NCI-H524 treated with DMSO at 0.1 percent for 48 hours (cell line): ENCODE measurements at regions not wholly inside any gene's neighbourhood (a gene's known extent, or its start where the extent isn't known, plus 50 kb on each side); places are given as distances from the start of the nearest gene placed in this dataset.

Experiments used
- DNase-seq: peaks from one replicate; lab custom pipeline; 2025; lab: John Stamatoyannopoulos, UW

DNA sequence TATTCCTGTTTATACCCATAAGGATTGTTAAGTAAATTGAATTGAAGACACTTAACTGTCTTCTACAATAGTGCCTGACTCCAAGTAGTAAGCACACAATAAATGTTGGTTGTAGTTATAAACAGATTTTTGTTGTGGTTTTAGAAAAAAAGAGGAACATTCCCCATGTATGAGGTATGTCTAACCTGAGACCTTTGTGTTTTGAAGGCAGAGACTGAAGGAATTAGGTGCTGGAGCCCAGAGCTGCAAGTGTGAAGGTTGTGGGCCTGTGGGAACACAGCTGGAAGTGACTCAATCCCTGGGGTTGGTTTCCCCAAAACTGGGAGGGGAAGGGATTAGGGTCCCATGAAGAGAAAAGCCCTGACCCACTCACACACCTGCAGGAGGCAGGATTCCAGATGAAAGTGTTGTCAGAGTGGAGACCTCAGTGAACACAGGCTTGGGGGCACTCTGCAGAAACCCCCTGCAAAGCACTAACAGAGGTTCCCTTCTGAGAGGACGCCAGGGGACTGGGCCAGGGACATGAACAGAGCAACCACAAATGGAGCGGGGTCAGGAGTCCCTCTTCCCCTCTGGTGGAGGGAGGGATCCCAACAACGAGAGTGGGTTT, 265.1 kb upstream of the KLF14 start:
- no peak for DNase-seq

DNA sequence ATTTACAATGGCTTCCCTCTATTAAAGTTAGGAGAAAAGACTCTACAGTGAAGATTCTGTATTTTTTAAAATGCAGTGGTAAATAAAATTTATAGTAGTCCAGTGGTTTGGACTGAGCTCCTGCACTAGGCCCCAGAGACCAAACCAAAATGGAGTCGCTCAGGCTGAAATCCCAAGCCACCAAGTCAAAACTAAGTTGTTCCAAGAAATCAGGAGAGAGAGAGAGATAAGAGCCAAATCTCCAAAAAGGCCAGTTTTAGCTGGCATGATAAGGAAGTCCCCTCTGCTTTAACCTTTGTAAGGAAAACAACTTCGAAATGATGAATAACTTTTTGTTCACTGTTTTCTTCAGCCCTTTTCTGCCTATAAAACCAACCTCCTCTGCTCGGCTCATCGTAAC, 265.9 kb upstream of the KLF14 start:
- DNase-seq: no peak

DNA sequence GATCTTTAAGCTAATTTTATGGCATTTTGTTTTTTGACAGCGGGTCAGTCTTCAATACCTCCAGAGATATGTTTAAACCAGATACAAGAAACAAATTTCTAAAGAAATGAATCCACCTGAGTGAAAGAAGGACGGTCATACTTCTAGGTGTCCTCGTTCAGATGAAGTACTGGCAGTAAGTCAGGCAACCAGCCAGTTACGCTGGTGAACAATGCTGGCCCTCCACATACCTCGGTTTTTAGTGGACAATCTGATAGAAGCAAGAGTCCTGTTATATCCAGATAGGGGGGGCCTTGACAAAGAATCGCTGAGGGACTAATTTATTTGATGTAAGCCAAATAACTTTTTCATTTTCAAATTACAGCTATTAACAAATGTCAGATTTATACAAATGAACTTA, 266.4 kb upstream of the KLF14 start:
- DNase-seq: no peak

DNA sequence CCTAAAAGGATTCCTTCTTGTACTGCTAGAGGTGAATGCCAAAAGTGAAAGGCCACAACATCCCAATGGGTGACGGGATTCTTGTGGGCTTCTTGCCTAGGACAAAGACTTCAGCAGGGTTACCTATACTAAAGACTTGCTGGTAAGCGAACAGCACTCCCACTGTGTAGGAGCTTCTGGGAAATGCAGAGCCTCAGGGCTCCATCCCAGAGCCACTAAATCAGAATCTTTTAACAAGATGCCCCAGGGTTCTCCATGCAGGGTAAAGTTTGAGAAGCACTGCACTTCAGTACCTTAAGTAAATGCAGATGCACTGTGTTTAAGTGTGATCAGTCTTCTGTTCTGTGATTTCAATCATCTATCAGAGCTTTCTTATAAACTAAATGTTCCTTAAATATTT, 266.9 kb upstream of the KLF14 start:
- no peak for DNase-seq

- no peak for DNase-seq
These were observed 268.6 kb upstream of the KLF14 start for GRCh38 chr7:131002600-131002999.

DNA sequence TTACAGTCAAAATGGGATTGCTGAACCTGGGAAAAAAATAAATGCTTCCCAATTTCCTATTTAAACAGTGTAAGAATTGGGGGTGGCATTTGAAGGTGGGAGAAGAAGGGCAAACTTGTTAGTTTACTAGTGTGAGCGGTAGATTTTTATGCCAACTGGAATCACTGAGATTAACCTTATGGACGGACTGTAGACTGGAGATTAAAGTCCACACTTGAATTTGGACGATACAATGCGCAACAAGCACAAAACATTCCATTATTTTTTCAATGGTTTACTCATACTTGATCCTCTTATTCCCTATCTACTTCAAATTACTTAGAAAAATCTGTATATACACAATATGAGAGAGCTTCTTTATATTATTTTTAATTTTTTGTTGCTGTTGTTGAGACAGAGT, 269.6 kb upstream of the KLF14 start:
- DNase-seq: no peak

GRCh38 chr7:131004371-131004770, 270.4 kb upstream of the KLF14 start:
- DNase-seq: no peak

DNA sequence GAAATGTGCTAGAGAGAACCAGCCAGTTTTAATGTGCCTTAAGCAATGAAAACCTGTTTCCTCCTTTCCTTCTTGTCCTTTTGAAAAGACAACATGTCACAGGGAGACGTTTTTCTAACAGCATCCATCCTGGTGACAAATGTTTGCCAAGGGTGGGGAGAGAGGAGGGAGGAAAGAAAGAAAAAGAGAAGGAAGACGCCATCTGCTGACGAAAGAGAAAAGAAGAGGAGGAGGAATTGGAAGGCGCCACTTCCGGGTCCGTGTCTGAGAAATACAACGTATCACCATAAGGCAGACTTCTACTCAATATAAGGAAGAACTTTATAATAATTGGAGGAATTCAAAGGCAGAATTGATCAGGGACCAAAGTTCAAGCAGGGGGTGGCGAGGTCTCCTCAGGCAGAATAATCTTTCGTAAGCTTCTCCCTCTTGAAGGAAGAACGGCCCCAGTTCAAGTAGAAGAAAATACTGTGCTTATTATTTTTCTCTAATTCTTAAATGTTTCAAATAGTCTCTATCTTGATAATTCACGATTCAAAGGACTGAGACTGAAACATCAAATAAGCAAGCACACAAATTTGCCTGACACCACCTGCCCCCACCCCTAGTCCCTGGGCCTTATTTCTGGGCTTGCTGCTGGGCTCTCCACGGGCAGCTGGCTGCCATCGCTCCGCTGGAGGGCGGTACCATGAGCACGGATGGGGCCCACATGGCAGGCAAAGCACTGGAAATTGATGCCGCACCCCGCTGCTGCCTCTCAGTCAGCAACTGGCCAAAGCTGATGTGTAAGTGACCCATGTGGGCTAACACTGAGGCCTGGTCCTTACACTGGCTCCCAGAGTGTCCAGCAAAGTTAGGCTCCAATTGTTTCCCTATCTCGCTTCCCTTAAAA, 273.7 kb upstream of the KLF14 start:
- DNase-seq: peak; percentile 43

DNA sequence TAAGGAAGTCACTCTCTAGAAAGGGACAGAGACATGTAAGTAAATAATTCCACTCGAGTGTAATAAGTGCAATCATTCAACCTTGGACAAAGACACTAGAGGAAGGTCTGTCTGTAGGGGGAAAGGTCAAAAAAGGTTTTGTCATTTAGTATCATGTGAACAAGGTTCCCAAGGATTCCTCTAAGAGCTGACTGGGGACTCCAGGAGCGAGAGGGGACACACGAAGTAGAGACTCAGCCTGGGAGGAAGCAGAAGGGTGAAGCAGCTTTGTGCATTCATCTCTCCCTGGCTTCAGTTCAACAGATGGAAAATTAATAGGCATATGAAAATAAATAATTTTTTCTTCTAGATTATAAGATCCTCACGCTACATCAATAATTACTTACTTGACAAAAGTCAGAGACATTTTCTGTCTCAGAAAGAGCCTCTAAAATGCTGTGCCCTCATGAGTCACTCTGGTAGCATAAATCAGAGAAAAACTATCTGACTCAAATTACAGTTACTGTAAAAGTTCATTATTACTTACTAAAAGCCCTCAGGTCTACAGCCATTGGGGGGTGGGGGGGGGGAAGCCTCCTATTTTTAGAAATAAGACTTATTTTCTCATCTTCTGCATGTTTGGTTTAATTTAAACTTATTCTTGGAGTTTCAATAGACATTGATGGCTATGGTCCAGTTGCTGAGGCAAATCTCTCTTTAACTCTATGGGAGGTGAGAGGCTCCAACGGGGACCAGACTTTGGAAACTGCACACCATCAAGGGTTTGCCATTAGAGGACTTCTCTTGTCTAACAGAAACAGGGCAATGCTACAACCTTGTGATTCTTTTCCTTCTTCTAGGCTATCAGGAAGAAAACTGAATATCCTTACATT, 275.1 kb upstream of the KLF14 start:
- DNase-seq: no peak

GRCh38 chr7:131010029-131010716, 276.2 kb upstream of the KLF14 start:
- DNase-seq: no peak

- no peak for DNase-seq
These were observed 276.9 kb upstream of the KLF14 start for GRCh38 chr7:131010717-131011431.

GRCh38 chr7:131011432-131011742, 277.4 kb upstream of the KLF14 start:
- DNase-seq: no peak

GRCh38 chr7:131011976-131012375, 278.0 kb upstream of the KLF14 start:
- no peak for DNase-seq

- no peak for DNase-seq
These were observed 278.5 kb upstream of the KLF14 start for GRCh38 chr7:131012477-131013031.

DNA sequence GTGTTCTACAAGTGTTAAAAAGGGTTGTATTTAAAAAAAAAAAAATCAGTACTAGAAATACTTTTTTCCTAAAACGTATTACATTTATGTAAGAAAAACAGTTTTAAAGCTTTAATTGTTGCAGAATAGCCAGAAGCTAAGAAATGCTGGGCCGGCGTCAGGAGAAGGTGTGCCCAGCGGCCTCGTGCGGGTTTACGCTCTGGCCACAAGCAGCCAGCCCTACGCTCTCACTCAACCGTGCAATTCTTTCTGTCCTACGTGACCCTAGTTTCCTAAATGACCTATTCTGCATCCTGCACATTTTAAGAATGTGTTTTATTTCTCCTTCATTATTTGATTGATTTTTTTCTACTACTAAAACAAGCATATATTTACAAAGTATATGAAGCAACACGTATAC, 279.7 kb upstream of the KLF14 start:
- no peak for DNase-seq

GRCh38 chr7:131014906-131015656, 281.1 kb upstream of the KLF14 start:
- no peak for DNase-seq

- DNase-seq: no peak
These were observed 281.6 kb upstream of the KLF14 start for GRCh38 chr7:131015657-131015958.

GRCh38 chr7:131016230-131016629, 282.2 kb upstream of the KLF14 start:
- DNase-seq: no peak

GRCh38 chr7:131019351-131019750, 285.3 kb upstream of the KLF14 start:
- no peak for DNase-seq

DNA sequence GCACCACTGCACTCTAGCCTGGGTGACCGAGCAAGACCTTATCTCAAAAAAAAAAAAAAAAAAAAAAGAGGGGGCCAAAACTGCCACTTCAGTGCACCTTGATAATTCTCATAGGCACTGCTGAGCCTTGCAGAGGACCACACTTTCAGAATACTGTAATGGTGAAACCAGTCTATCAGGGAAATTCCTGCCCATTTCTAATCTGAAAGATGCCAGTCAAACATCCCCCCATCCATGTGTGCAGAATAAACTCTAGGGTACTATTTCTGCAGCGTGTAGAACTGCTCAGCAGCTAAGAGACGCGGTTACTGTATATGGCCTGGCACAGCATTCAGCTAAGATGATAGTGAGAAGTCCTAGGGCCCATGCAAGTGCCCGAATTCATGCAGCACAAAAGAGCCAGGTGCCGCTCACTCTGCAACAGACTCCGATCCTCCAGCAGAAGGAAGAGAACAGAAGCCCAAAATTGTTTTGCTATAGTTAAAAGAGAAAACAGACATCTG, 286.8 kb upstream of the KLF14 start:
- DNase-seq: no peak

- no peak for DNase-seq
These were observed 287.5 kb upstream of the KLF14 start for GRCh38 chr7:131021460-131021859.
